ENCODE measurements at regions not wholly inside any gene's neighbourhood (a gene's known extent, or its start where the extent isn't known, plus 50 kb on each side); places are given as distances from the start of the nearest gene placed in this dataset.

DNA sequence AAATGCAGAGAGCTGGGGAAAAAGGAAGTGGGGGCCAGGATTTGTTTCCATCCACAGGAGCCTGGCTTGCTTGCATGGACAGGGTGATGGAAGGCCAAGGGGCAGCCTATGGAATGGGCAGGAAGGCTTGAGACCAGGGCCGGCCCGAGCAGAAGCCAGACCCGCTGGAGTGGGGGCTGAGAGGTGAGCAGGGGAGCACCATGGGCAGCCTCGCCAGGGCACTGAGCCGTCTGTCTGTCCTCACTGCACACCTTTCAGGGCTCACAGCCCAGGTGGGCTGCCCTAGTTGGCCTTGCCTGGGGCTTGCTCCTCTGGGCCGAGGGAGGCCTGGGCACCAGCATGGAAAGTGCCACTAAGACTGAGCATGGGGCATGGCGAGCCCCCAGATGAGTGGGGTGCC is 58.6 kb upstream of the CNOT6 start:
- H2AFZ ChIP-seq (ENCODE audit: low read depth, low read length) = no peak overlapping the region
- in situ Hi-C loops (cut with MboI) (no loop called here), intact Hi-C loops (cut with micrococcal nuclease) (no loop called here)
- H3K79me2 ChIP-seq (ENCODE audit: control insufficient read depth, insufficient read depth, low read length) = no peaks in the 10 kb centered on the region
- H3K4me1 ChIP-seq (replicated peaks in 1 of 2; ENCODE audit: control insufficient read depth in 2 of 2, insufficient read depth in 2 of 2, low read length in 2 of 2) = peaks cover 0 to 10% of the 10 kb centered on the region in 2 experiments; a peak in 1 of 5 replicates
- peaks cover 9 to 62% of the 10 kb centered on the region in 2 experiments; a peak in 4 of 5 replicates for H3K27me3 ChIP-seq (ENCODE audit: control insufficient read depth in 2 of 2, insufficient read depth in 2 of 2, low read length in 2 of 2)
- no peak overlapping the region for H3K9ac ChIP-seq (ENCODE audit: insufficient read depth in 1 of 2, low read depth in 2 of 2, low read length in 2 of 2)
- ATAC-seq = no peak
- H3K4me3 ChIP-seq = no peak overlapping the region
- no peak for FAIRE-seq
- H3K9me3 ChIP-seq (replicated peaks; ENCODE audit: control insufficient read depth, insufficient read depth, low read depth, low read length) = no peaks in the 10 kb centered on the region; the same call in 1 of the 2 replicates
- H3K36me3 ChIP-seq (ENCODE audit: control insufficient read depth, insufficient read depth, low read length) = no peaks in the 10 kb centered on the region
- H3K9me1 ChIP-seq (ENCODE audit: control insufficient read depth, insufficient read depth, low read length) = no peaks in the 10 kb centered on the region
- DNase-seq (ENCODE audit: extremely low read depth in 1 of 4, low spot score in 3 of 4) = no peak
- 0% methylated on average over 7 of the region's 7 CpGs for whole genome bisulfite sequencing (ENCODE audit: insufficient coverage, low coverage, missing lambda C conversion rate)
- BruUV-seq (replicated peaks) = no TSS peak
- H3K4me2 ChIP-seq (ENCODE audit: insufficient read depth, low read length) = no peak overlapping the region
- CTCF ChIA-PET (ENCODE audit: low intra/inter-chr PET ratio) = no interaction called here
- H4K20me1 ChIP-seq (replicated peaks; ENCODE audit: control insufficient read depth, insufficient read depth, low read length) = no peaks in the 10 kb centered on the region; the same call in 1 of the 2 replicates
- H3K27ac ChIP-seq (ENCODE audit: extremely low read depth, low read depth, low read length) = no peak overlapping the region
- POLR2A ChIA-PET = no interaction called here
- no peak for TF ChIP-seq DACH1 (IDR thresholded peaks at IDR 0.05; ENCODE audit: partially characterized antibody)
- no peak for TF ChIP-seq ZNF644 (tag; IDR thresholded peaks at IDR 0.05; ENCODE audit: low read depth)
- no peak for TF ChIP-seq OTX1 (CRISPR knock-in tag; IDR thresholded peaks at IDR 0.05)
- no peak for TF ChIP-seq FOXJ3 (CRISPR knock-in tag; IDR thresholded peaks at IDR 0.05)
- no peak for TF ChIP-seq FOXK2 (conservative IDR thresholded peaks at IDR 0.05 in 1 of 2, IDR thresholded peaks at IDR 0.05 in 1 of 2; ENCODE audit: low read depth in 2 of 2)
- TF ChIP-seq TAF7 (tag; IDR thresholded peaks at IDR 0.05) = no peak
- no peak for TF ChIP-seq KHSRP (IDR thresholded peaks at IDR 0.05)
- no peak for TF ChIP-seq TSC22D4 (tag; IDR thresholded peaks at IDR 0.05)
- TF ChIP-seq, protein P1, sequence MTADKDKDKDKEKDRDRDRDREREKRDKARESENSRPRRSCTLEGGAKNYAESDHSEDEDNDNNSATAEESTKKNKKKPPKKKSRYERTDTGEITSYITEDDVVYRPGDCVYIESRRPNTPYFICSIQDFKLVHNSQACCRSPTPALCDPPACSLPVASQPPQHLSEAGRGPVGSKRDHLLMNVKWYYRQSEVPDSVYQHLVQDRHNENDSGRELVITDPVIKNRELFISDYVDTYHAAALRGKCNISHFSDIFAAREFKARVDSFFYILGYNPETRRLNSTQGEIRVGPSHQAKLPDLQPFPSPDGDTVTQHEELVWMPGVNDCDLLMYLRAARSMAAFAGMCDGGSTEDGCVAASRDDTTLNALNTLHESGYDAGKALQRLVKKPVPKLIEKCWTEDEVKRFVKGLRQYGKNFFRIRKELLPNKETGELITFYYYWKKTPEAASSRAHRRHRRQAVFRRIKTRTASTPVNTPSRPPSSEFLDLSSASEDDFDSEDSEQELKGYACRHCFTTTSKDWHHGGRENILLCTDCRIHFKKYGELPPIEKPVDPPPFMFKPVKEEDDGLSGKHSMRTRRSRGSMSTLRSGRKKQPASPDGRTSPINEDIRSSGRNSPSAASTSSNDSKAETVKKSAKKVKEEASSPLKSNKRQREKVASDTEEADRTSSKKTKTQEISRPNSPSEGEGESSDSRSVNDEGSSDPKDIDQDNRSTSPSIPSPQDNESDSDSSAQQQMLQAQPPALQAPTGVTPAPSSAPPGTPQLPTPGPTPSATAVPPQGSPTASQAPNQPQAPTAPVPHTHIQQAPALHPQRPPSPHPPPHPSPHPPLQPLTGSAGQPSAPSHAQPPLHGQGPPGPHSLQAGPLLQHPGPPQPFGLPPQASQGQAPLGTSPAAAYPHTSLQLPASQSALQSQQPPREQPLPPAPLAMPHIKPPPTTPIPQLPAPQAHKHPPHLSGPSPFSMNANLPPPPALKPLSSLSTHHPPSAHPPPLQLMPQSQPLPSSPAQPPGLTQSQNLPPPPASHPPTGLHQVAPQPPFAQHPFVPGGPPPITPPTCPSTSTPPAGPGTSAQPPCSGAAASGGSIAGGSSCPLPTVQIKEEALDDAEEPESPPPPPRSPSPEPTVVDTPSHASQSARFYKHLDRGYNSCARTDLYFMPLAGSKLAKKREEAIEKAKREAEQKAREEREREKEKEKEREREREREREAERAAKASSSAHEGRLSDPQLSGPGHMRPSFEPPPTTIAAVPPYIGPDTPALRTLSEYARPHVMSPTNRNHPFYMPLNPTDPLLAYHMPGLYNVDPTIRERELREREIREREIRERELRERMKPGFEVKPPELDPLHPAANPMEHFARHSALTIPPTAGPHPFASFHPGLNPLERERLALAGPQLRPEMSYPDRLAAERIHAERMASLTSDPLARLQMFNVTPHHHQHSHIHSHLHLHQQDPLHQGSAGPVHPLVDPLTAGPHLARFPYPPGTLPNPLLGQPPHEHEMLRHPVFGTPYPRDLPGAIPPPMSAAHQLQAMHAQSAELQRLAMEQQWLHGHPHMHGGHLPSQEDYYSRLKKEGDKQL (CRISPR knock-in tag; IDR thresholded peaks at IDR 0.05; ENCODE audit: borderline replicate concordance) = no peak
- TF ChIP-seq EWSR1 (IDR thresholded peaks at IDR 0.05; ENCODE audit: borderline replicate concordance, low read depth, partially characterized antibody) = no peak
- no peak for TF ChIP-seq TGIF2 (CRISPR knock-in tag; IDR thresholded peaks at IDR 0.05)
- TF ChIP-seq RBM15 (IDR thresholded peaks at IDR 0.05; ENCODE audit: insufficient read depth, low read length) = no peak
- TF ChIP-seq, protein P2, sequence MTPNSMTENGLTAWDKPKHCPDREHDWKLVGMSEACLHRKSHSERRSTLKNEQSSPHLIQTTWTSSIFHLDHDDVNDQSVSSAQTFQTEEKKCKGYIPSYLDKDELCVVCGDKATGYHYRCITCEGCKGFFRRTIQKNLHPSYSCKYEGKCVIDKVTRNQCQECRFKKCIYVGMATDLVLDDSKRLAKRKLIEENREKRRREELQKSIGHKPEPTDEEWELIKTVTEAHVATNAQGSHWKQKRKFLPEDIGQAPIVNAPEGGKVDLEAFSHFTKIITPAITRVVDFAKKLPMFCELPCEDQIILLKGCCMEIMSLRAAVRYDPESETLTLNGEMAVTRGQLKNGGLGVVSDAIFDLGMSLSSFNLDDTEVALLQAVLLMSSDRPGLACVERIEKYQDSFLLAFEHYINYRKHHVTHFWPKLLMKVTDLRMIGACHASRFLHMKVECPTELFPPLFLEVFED (CRISPR knock-in tag; conservative IDR thresholded peaks at IDR 0.05) = no peak
- no peak for TF ChIP-seq HNRNPK (IDR thresholded peaks at IDR 0.05; ENCODE audit: low read depth, low read length, poor library complexity, severe bottlenecking)
- TF ChIP-seq, protein P3, sequence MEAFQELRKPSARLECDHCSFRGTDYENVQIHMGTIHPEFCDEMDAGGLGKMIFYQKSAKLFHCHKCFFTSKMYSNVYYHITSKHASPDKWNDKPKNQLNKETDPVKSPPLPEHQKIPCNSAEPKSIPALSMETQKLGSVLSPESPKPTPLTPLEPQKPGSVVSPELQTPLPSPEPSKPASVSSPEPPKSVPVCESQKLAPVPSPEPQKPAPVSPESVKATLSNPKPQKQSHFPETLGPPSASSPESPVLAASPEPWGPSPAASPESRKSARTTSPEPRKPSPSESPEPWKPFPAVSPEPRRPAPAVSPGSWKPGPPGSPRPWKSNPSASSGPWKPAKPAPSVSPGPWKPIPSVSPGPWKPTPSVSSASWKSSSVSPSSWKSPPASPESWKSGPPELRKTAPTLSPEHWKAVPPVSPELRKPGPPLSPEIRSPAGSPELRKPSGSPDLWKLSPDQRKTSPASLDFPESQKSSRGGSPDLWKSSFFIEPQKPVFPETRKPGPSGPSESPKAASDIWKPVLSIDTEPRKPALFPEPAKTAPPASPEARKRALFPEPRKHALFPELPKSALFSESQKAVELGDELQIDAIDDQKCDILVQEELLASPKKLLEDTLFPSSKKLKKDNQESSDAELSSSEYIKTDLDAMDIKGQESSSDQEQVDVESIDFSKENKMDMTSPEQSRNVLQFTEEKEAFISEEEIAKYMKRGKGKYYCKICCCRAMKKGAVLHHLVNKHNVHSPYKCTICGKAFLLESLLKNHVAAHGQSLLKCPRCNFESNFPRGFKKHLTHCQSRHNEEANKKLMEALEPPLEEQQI (IDR thresholded peaks at IDR 0.05) = no peak
